Keratinocyte (primary cell): ENCODE measurements at regions not wholly inside any gene's neighbourhood (a gene's known extent, or its start where the extent isn't known, plus 50 kb on each side); places are given as distances from the start of the nearest gene placed in this dataset.

Experiments
- DNase-seq: peaks from one replicate; pipeline ENCODE4 v3.0.0-alpha.2; 2011; ENCODE audit warnings: low read depth, missing footprints, low spot score
- FAIRE-seq: peaks from 2 replicates; lab custom pipeline; 2011; peaks lifted over from hg19 to GRCh38; lab: Jason Lieb, UNC
- H2AFZ ChIP-seq: 2 replicates; pipeline ENCODE4 v1.6.0; 2012; ENCODE audit warnings: low read length, control low read depth, inconsistent platforms; ENCODE audit not compliant: control insufficient read depth
- H3K27ac ChIP-seq: 2 replicates; pipeline ENCODE4 v1.5.1; 2011; ENCODE audit warnings: low read length; ENCODE audit not compliant: control insufficient read depth, insufficient read depth
- H3K27me3 ChIP-seq: 3 replicates; pipeline ENCODE4 v1.6.0; 2011; ENCODE audit warnings: low read length; ENCODE audit not compliant: control insufficient read depth, insufficient read depth; ENCODE audit errors: extremely low read depth
- H3K36me3 ChIP-seq, 2 experiments: 2 replicates in 1 of 2; 3 replicates in 1 of 2; pipeline ENCODE4 v1.5.1; 2011; ENCODE audit warnings: low read length in 2 of 2, mild to moderate bottlenecking in 1 of 2; ENCODE audit not compliant: control insufficient read depth in 2 of 2, insufficient read depth in 2 of 2; ENCODE audit errors: extremely low read depth in 1 of 2
- H3K4me1 ChIP-seq: 3 replicates; pipeline ENCODE4 v1.5.1; 2011; ENCODE audit warnings: low read length; ENCODE audit not compliant: control insufficient read depth, insufficient read depth; ENCODE audit errors: extremely low read depth
- H3K4me2 ChIP-seq: 3 replicates; pipeline ENCODE4 v1.6.0; 2011; ENCODE audit warnings: low read depth, low read length; ENCODE audit not compliant: control insufficient read depth, insufficient read depth; ENCODE audit errors: extremely low read depth
- H3K4me3 ChIP-seq, 3 experiments: fragments of 200-600 bp in 1 of 3; sonication (generic) in 1 of 3; 2 replicates in 2 of 3; 3 replicates in 1 of 3; pipeline ENCODE4 v1.5.1; 2011 to 2016; ENCODE audit warnings: low read length in 3 of 3, mild to moderate bottlenecking in 3 of 3, control low read depth in 2 of 3, inconsistent platforms in 1 of 3, low read depth in 1 of 3, mixed read lengths in 1 of 3, mixed run types in 1 of 3, moderate library complexity in 1 of 3; ENCODE audit not compliant: control insufficient read depth in 2 of 3, insufficient read depth in 2 of 3; ENCODE audit errors: extremely low read depth in 1 of 3
- H3K79me2 ChIP-seq: 2 replicates; pipeline ENCODE4 v1.6.0; 2012; ENCODE audit warnings: low read length; ENCODE audit not compliant: control insufficient read depth, insufficient read depth
- H3K9ac ChIP-seq: 3 replicates; pipeline ENCODE4 v1.6.0; 2011; ENCODE audit warnings: low read length; ENCODE audit not compliant: control insufficient read depth, insufficient read depth; ENCODE audit errors: extremely low read depth
- H3K9me1 ChIP-seq: 3 replicates; pipeline ENCODE4 v1.6.0; 2011; ENCODE audit warnings: low read length; ENCODE audit not compliant: control insufficient read depth, insufficient read depth; ENCODE audit errors: extremely low read depth
- H3K9me3 ChIP-seq: 2 replicates; pipeline ENCODE4 v1.5.1; 2012; ENCODE audit warnings: low read depth, low read length; ENCODE audit not compliant: control insufficient read depth
- H4K20me1 ChIP-seq: 3 replicates; pipeline ENCODE4 v1.6.0; 2011; ENCODE audit warnings: low read length; ENCODE audit not compliant: control insufficient read depth, insufficient read depth; ENCODE audit errors: extremely low read depth
- CTCF ChIP-seq, 3 experiments: IDR thresholded peaks in 1 of 3; conservative IDR thresholded peaks in 1 of 3; optimal IDR thresholded peaks in 1 of 3; 2 replicates in 2 of 3; 3 replicates in 1 of 3; pipeline versions ENCODE3 to v1.5.1; 2011; ENCODE audit warnings: low read length in 3 of 3, mild to moderate bottlenecking in 3 of 3, moderate library complexity in 2 of 3, control low read depth in 1 of 3, inconsistent platforms in 1 of 3; ENCODE audit not compliant: insufficient read depth in 2 of 3; ENCODE audit errors: extremely low read depth in 1 of 3
- EZH2 ChIP-seq: IDR thresholded peaks from one replicate; pipeline ENCODE4 v1.6.1; 2012; ENCODE audit warnings: inconsistent platforms, mild to moderate bottlenecking, low read length, moderate library complexity
- dilution Hi-C: fragments of 300-500 bp; cut with MboI; formaldehyde crosslinking; loops from one replicate; pipeline ENCODE4 v1.7.0; 2020; ENCODE audit warnings: low sequenced_read_pairs; ENCODE audit not compliant: extremely low pct_ligation_motif_present

DNA sequence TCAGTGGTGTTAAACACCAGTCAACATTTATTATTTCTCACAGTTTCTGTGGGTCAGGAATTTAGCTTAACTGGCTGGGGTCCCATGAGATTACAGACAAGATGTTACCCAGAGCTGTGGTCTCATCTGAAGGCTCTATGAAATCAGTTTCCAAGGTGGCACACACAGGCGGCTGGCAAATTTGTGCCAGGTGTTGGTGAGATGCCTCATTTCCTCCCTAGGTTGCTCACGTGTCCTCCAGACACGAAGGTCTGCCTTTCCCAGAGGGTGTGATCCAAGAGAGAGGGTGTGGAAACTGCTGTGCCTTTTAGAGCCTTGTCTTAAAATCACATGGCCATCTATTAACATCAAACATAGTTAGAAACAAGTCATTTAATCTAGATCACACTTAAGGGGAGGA is 209.0 kb downstream of the JCAD start:
- no peak for DNase-seq
- no peak overlapping the region for H3K4me2 ChIP-seq
- H3K4me1 ChIP-seq: peaks cover 10% of the 10 kb centered on the region

DNA sequence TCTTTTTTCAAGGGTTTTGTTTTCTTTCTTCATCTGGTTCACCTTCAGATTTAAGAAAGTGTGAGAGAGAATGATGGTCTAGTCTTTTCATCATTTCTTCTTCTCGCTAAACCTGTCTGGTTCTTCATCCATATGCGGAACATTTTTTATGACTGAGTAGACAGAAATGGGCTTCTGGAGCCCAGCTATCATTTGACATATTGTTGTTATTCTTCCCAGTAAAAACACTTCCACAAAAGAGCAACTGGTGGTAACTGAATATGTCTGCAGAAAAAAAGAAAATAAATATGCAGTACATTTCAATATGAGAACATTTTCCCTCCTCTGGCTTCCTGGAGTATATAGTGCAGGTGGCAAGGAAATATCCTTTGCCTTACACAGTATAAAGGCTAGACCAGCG is 209.5 kb downstream of the JCAD start:
- H3K79me2 ChIP-seq: no peaks in the 10 kb centered on the region
- no peaks in the 10 kb centered on the region for H3K9me1 ChIP-seq
- H3K36me3 ChIP-seq: no peaks in the 10 kb centered on the region
- H3K27ac ChIP-seq: no peak overlapping the region
- FAIRE-seq: no peak
- TF ChIP-seq EZH2 (no peak), CTCF (optimal IDR thresholded peaks at IDR 0.05 in 1 of 3, IDR thresholded peaks at IDR 0.05 in 1 of 3, conservative IDR thresholded peaks at IDR 0.05 in 1 of 3; ENCODE audit: extremely low read depth in 1 of 3, insufficient read depth in 2 of 3, low read length in 3 of 3) (no peak)
- H3K9me3 ChIP-seq: no peaks in the 10 kb centered on the region
- dilution Hi-C loops: no loop called here
- H3K9ac ChIP-seq: no peak overlapping the region
- no peak overlapping the region for H3K4me2 ChIP-seq
- H4K20me1 ChIP-seq: no peaks in the 10 kb centered on the region
- peaks cover 10% of the 10 kb centered on the region for H3K4me1 ChIP-seq
- H2AFZ ChIP-seq: no peak overlapping the region
- no peak overlapping the region for H3K4me3 ChIP-seq
- H3K27me3 ChIP-seq: no peaks in the 10 kb centered on the region
- no peak for DNase-seq

More for the DNA sequence above, 209.0 kb downstream of the JCAD start:
- peak; percentile 68 for FAIRE-seq
- dilution Hi-C loops: no loop called here
- H3K9me3 ChIP-seq: no peaks in the 10 kb centered on the region
- no peaks in the 10 kb centered on the region for H3K9me1 ChIP-seq
- H3K36me3 ChIP-seq: no peaks in the 10 kb centered on the region
- no peak overlapping the region for H3K27ac ChIP-seq
- H3K4me3 ChIP-seq: no peak overlapping the region
- H3K27me3 ChIP-seq: no peaks in the 10 kb centered on the region
- TF ChIP-seq CTCF (optimal IDR thresholded peaks at IDR 0.05 in 1 of 3, IDR thresholded peaks at IDR 0.05 in 1 of 3, conservative IDR thresholded peaks at IDR 0.05 in 1 of 3; ENCODE audit: extremely low read depth in 1 of 3, insufficient read depth in 2 of 3, low read length in 3 of 3): no peak
- TF ChIP-seq EZH2: no peak
- H2AFZ ChIP-seq: no peak overlapping the region
- no peaks in the 10 kb centered on the region for H4K20me1 ChIP-seq
- no peak overlapping the region for H3K9ac ChIP-seq
- H3K79me2 ChIP-seq: no peaks in the 10 kb centered on the region
